Fibroblast of lung (primary cell): ENCODE measurements at regions not wholly inside any gene's neighbourhood (a gene's known extent, or its start where the extent isn't known, plus 50 kb on each side); places are given as distances from the start of the nearest gene placed in this dataset.

ENCODE experiments used
- DNase-seq, 2 donors: peaks; one replicate each; pipeline versions ENCODE4 v3.0.0 to v3.0.0-alpha.2; 2010; ENCODE audit warnings: low read depth in 2 of 2
- H2AFZ ChIP-seq: 2 replicates; pipeline ENCODE4 v1.5.1; 2012; ENCODE audit warnings: low read length, control low read depth, inconsistent platforms
- H3K27ac ChIP-seq: 2 replicates; pipeline ENCODE4 v1.5.1; 2011; ENCODE audit warnings: low read length, control low read depth; ENCODE audit not compliant: insufficient read depth
- H3K27me3 ChIP-seq: 2 replicates; pipeline ENCODE4 v1.5.1; 2011; ENCODE audit warnings: mild to moderate bottlenecking, low read length; ENCODE audit not compliant: control insufficient read depth, insufficient read depth
- H3K36me3 ChIP-seq: 2 replicates; pipeline ENCODE4 v1.5.1; 2011; ENCODE audit warnings: low read length; ENCODE audit not compliant: control insufficient read depth, insufficient read depth
- H3K4me1 ChIP-seq: 2 replicates; pipeline ENCODE4 v1.5.1; 2011; ENCODE audit warnings: low read length; ENCODE audit not compliant: control insufficient read depth, insufficient read depth; ENCODE audit errors: extremely low read depth
- H3K4me2 ChIP-seq: 2 replicates; pipeline ENCODE4 v1.5.1; 2011; ENCODE audit warnings: low read length, control low read depth; ENCODE audit not compliant: insufficient read depth; ENCODE audit errors: extremely low read depth
- H3K4me3 ChIP-seq, 4 experiments: fragments of 200-600 bp in 1 of 4; sonication (generic) in 1 of 4; replicated peaks in 1 of 4; 2 replicates each; pipeline ENCODE4 v1.5.1; 2011 to 2016; ENCODE audit warnings: low read length in 4 of 4, low read depth in 3 of 4, mild to moderate bottlenecking in 3 of 4, control low read depth in 2 of 4, inconsistent platforms in 1 of 4, mixed read lengths in 1 of 4; ENCODE audit not compliant: insufficient read depth in 1 of 4; ENCODE audit errors: control extremely low read depth in 1 of 4
- H3K79me2 ChIP-seq: 2 replicates; pipeline ENCODE4 v1.5.1; 2012; ENCODE audit warnings: mild to moderate bottlenecking, low read length, inconsistent platforms; ENCODE audit not compliant: control insufficient read depth, insufficient read depth
- H3K9ac ChIP-seq: 2 replicates; pipeline ENCODE4 v1.5.1; 2011; ENCODE audit warnings: mild to moderate bottlenecking, low read length, control low read depth; ENCODE audit not compliant: insufficient read depth
- H3K9me3 ChIP-seq: 2 replicates; pipeline ENCODE4 v1.5.1; 2012; ENCODE audit warnings: low read depth, low read length; ENCODE audit not compliant: control insufficient read depth, insufficient read depth
- H4K20me1 ChIP-seq: 2 replicates; pipeline ENCODE4 v1.5.1; 2011; ENCODE audit warnings: low read length; ENCODE audit not compliant: control insufficient read depth, insufficient read depth; ENCODE audit errors: extremely low read depth
- CTCF ChIP-seq, 2 donors: IDR thresholded peaks in 1 of 2; conservative IDR thresholded peaks in 1 of 2; 1 replicate in 1 of 2; 2 replicates in 1 of 2; pipeline ENCODE4 v1.5.1; 2011 to 2012; ENCODE audit warnings: low read length in 2 of 2, control low read depth in 1 of 2, inconsistent platforms in 1 of 2, low read depth in 1 of 2, mild to moderate bottlenecking in 1 of 2
- EZH2 ChIP-seq: IDR thresholded peaks from 2 replicates; pipeline ENCODE4 v1.5.1; 2012; ENCODE audit warnings: low read length, control low read depth, mild to moderate bottlenecking; ENCODE audit errors: missing control alignments

- Histone ChIP-seq H3K27ac (no peak overlapping the region), H3K4me2 (no peak overlapping the region), H3K79me2 (no peaks in the 10 kb centered on the region), H3K27me3 (no peaks in the 10 kb centered on the region), H3K9me3 (no peaks in the 10 kb centered on the region), H3K9ac (no peak overlapping the region), H4K20me1 (no peaks in the 10 kb centered on the region), H3K4me3 (no peak overlapping the region), H3K36me3 (no peaks in the 10 kb centered on the region), H2AFZ (no peak overlapping the region), H3K4me1 (peaks cover 2% of the 10 kb centered on the region)
- DNase-seq: no peak
- TF ChIP-seq EZH2 (no peak), CTCF (conservative IDR thresholded peaks at IDR 0.05 in 1 of 2, IDR thresholded peaks at IDR 0.05 in 1 of 2; ENCODE audit: low read depth in 1 of 2, low read length in 2 of 2) (no peak)
Measured at GRCh38 chr3:177437513-177438337, 240.4 kb upstream of the TBL1XR1 start.

GRCh38 chr3:177438596-177439220 is 241.4 kb upstream of the TBL1XR1 start:
- H3K4me3 ChIP-seq: no peak overlapping the region
- H3K4me2 ChIP-seq: no peak overlapping the region
- H3K4me1 ChIP-seq: peaks cover 2% of the 10 kb centered on the region
- H3K27me3 ChIP-seq: no peaks in the 10 kb centered on the region
- no peak for TF ChIP-seq EZH2
- TF ChIP-seq CTCF (conservative IDR thresholded peaks at IDR 0.05 in 1 of 2, IDR thresholded peaks at IDR 0.05 in 1 of 2; ENCODE audit: low read depth in 1 of 2, low read length in 2 of 2): no peak
- no peak for DNase-seq
- H3K27ac ChIP-seq: no peak overlapping the region
- no peaks in the 10 kb centered on the region for H4K20me1 ChIP-seq
- no peak overlapping the region for H2AFZ ChIP-seq
- H3K36me3 ChIP-seq: no peaks in the 10 kb centered on the region
- no peak overlapping the region for H3K9ac ChIP-seq
- H3K9me3 ChIP-seq: no peaks in the 10 kb centered on the region
- no peaks in the 10 kb centered on the region for H3K79me2 ChIP-seq

GRCh38 chr3:177439694-177440269 is 242.5 kb upstream of the TBL1XR1 start:
- Histone ChIP-seq H3K4me1 (peaks cover 2% of the 10 kb centered on the region), H3K4me3 (no peak overlapping the region), H3K79me2 (no peaks in the 10 kb centered on the region), H3K36me3 (no peaks in the 10 kb centered on the region), H3K4me2 (peak overlapping the region; percentile 44), H3K27ac (no peak overlapping the region), H3K9ac (no peak overlapping the region), H4K20me1 (no peaks in the 10 kb centered on the region), H3K9me3 (no peaks in the 10 kb centered on the region), H3K27me3 (no peaks in the 10 kb centered on the region), H2AFZ (no peak overlapping the region)
- TF ChIP-seq CTCF (conservative IDR thresholded peaks at IDR 0.05 in 1 of 2, IDR thresholded peaks at IDR 0.05 in 1 of 2; ENCODE audit: low read depth in 1 of 2, low read length in 2 of 2) (no peak), EZH2 (no peak)
- peak; percentile 55 to 73 for DNase-seq
